ENCODE measurements at regions not wholly inside any gene's neighbourhood (a gene's known extent, or its start where the extent isn't known, plus 50 kb on each side); places are given as distances from the start of the nearest gene placed in this dataset.
"Not testable (repeated sequence)": the region's sequence is repeated elsewhere in the genome, so short reads cannot be mapped to it uniquely, and the experiment has no call there.

DNA sequence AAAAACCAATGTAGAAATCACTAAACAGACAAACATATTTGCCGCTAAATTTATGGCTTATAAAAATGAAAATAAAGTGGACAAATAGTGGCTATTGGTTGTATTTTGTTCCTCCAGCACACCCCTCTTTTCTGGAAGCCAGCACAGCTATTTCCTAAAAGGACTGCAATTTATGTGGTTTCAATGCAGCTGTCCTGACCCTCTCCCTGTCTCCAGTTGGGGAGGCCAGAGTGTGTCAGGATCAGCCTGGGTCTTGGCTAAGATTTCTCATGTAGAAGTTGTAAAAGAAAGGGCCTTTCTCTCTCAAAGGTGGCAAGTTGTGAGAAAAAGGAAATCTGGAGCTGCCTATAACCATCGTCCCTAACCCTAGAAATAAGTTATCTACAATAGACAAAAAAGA is 165.6 kb downstream of the ALDH8A1 start:
- no peak for DNase-seq (ENCODE audit: low read depth)

GRCh38 chr6:134778431-134778830 is 171.5 kb downstream of the ALDH8A1 start:
- no peak for DNase-seq (ENCODE audit: low read depth)

GRCh38 chr6:134774201-134774638 is 175.7 kb downstream of the ALDH8A1 start:
- DNase-seq (ENCODE audit: low read depth) = peak; percentile 72

GRCh38 chr6:134772671-134773360 is 177.1 kb downstream of the ALDH8A1 start:
- DNase-seq (ENCODE audit: low read depth) = no peak

GRCh38 chr6:134768931-134769330 is 181.0 kb downstream of the ALDH8A1 start:
- no peak for DNase-seq (ENCODE audit: low read depth)

DNA sequence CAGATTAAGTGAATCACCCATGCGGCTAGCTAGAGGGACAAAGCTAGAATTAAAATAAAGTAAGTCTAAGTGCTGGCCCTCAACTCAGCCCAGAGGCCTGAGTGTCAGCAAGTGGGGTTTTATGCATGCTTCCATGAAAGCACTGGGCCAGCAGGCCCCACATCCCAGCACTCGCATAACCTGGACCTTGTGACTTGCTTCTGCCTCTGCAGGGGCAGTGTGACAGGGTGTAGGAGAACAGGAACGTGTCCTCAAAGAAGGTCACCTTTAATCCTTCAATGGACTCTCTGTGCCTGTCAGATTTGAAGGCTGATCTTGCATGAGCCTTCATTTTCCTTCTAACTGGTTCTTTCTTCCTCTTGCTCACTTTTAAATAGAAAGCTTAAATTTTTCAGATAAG is 183.4 kb downstream of the ALDH8A1 start:
- no peak for DNase-seq (ENCODE audit: low read depth)

DNA sequence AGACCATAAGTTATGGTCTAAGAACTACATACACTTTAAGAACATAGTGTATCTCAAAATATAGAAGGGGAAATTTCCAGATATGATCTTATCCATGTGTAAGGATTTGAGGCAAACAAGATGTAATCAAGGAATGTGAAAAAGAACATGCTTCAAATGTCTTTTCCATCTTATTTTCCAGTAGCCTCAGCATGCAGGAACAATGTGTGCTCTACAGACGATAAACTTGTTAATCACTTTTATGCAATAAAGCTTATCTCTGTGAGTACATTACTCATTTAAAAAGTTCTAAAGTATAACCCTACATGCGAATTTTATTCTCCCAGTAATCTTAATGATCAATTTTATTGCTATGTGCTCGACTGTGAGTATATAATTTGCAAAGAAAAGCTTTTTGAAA is 185.2 kb downstream of the ALDH8A1 start:
- DNase-seq (ENCODE audit: low read depth) = no peak

- not testable (repeated sequence) for DNase-seq (ENCODE audit: low read depth)
Observed at GRCh38 chr6:134763575-134763974, 186.3 kb downstream of the ALDH8A1 start.

- DNase-seq (ENCODE audit: low read depth) = no peak
Observed at GRCh38 chr6:134758621-134759020, 191.3 kb downstream of the ALDH8A1 start.

DNA sequence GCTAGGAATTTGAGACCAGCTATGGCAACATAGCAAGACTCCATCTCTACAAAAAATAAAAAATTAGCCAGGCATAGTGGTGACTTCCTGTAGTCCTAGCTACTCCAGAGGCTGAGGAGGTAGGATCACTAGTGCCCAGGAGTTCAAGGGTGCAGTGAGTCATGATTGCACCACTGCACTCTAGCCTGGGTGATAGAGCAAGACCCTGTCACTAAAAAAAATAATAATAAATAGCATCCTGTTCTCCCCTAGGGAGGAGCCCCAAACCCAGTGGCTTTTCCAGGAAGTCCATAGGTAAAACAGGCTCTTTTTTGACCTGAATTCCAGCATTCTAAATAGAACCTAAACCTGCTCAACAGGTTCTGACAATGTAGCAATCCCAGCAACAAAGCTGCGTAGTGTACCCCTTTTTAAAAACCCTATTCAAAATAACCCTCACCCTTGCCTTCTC is 192.0 kb downstream of the ALDH8A1 start:
- peak; percentile 24 for DNase-seq (ENCODE audit: low read depth)

DNA sequence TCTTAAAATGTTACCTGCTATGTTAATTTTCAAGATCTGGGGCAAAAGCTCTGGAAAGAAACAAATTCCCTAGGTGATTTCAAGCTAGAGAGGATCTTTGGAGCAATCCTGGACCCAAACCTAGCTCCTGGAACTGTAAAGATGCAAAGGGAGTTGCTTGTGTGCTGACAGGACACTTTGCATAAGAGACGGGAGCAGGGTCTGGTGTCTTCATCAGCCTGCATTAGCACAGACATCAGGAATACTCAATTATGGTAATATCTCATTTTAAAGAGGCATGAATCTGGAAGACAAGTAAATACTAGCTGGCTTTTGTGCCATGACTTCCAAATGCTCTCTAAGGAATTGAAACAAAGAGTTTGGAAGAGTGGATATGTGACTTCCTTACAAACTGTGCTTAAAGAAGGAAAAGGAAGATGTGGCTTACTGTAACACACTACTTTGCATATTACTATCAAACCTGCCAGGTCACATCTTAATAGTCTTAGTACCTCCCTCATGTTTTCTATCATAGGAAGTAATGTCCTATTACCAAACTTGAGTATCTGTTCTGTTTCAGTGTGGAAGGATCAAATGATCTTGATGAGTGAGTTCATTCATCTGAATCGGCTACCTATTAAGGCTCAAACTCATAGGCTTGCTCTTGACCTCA is 193.4 kb downstream of the ALDH8A1 start:
- DNase-seq (ENCODE audit: low read depth) = no peak

- no peak for DNase-seq (ENCODE audit: low read depth)
Observed at GRCh38 chr6:134754013-134754690, 195.7 kb downstream of the ALDH8A1 start.

- no peak for DNase-seq (ENCODE audit: low read depth)
Observed at GRCh38 chr6:134753001-134753400, 196.9 kb downstream of the ALDH8A1 start.

- DNase-seq (ENCODE audit: low read depth) = no peak
Observed at GRCh38 chr6:134752445-134752844, 197.5 kb downstream of the ALDH8A1 start.

- DNase-seq (ENCODE audit: low read depth) = no peak
Observed at GRCh38 chr6:134750669-134751068, 199.2 kb downstream of the ALDH8A1 start.

- DNase-seq (ENCODE audit: low read depth) = no peak
Observed at GRCh38 chr6:134748484-134748883, 201.4 kb downstream of the ALDH8A1 start.

- DNase-seq (ENCODE audit: low read depth) = not testable (repeated sequence)
Observed at GRCh38 chr6:134747197-134747596, 202.7 kb downstream of the ALDH8A1 start.

- no peak for DNase-seq (ENCODE audit: low read depth)
Observed at GRCh38 chr6:134746140-134746539, 203.8 kb downstream of the ALDH8A1 start.

- not testable (repeated sequence) for DNase-seq (ENCODE audit: low read depth)
Observed at GRCh38 chr6:134745192-134745591, 204.7 kb downstream of the ALDH8A1 start.

DNA sequence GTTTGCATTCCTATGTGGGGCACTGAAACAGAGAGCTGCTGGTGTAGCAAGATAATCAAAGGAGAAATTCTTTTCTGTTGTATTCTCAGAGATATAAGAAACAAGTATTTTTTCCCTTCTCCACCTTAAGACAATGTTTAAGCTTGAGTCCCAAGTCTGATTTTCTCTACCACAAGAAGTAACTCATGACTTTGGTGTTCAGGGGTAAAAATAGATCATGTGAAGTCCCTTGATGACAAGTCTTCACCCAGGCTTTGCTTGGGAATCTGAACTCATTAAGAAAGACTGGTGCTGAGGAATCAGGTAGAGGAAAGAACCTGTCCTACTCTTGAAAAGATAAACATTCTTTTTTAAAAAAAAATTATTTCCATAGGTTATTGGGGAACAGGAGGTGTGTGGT is 205.6 kb downstream of the ALDH8A1 start:
- no peak for DNase-seq (ENCODE audit: low read depth)

- no peak for DNase-seq (ENCODE audit: low read depth)
Observed at GRCh38 chr6:134741200-134741536, 208.7 kb downstream of the ALDH8A1 start.

- DNase-seq (ENCODE audit: low read depth) = peak; percentile 61
Observed at GRCh38 chr6:134740473-134741199, 209.3 kb downstream of the ALDH8A1 start.

DNA sequence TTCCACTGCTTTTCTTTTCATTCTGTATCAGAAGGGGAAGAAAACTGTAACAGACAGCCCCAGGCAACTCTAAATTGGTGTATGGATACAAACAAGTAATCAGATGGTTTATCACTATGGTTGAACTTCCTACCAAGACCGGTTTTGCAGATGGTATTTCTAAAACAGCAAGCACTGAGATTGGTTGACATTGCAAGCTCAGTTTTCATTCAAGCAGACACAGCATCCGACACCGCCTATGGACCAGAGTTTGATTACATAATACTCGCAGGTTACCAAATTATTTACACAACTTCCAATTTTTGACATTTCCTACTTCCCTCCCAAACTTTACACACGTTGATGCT is 209.9 kb downstream of the ALDH8A1 start:
- no peak for DNase-seq (ENCODE audit: low read depth)

All from ELR (cell line).